T-helper 2 cell treated with Interferon-gamma antibody and Interleukin-4, amounts not matched to agents 5 μg/mL and 100 μg/mL, for 36 hours (primary cell): ENCODE measurements at regions not wholly inside any gene's neighbourhood (a gene's known extent, or its start where the extent isn't known, plus 50 kb on each side); places are given as distances from the start of the nearest gene placed in this dataset.
"Not testable (repeated sequence)": the region's sequence is repeated elsewhere in the genome, so short reads cannot be mapped to it uniquely, and the experiment has no call there.

ENCODE experiments used
- DNase-seq: peaks from one replicate; pipeline ENCODE4 v3.0.0; 2021; ENCODE audit warnings: low spot score
- H3K27ac Mint-ChIP-seq: one replicate; pipeline ENCODE4 v1.8.0; 2021; ENCODE audit warnings: mild to moderate bottlenecking, mixed read lengths
- H3K27me3 Mint-ChIP-seq: one replicate; pipeline ENCODE4 v1.8.0; 2021; ENCODE audit warnings: low read depth, mixed read lengths
- H3K36me3 Mint-ChIP-seq: one replicate; pipeline ENCODE4 v1.8.0; 2021; ENCODE audit warnings: low read depth, mixed read lengths
- H3K4me1 Mint-ChIP-seq: one replicate; pipeline ENCODE4 v1.8.0; 2021; ENCODE audit warnings: low read depth, mixed read lengths
- H3K4me3 Mint-ChIP-seq: one replicate; pipeline ENCODE4 v1.8.0; 2022; ENCODE audit warnings: mild to moderate bottlenecking, moderate library complexity, mixed read lengths
- H3K9me3 Mint-ChIP-seq: one replicate; pipeline ENCODE4 v1.8.0; 2021; ENCODE audit warnings: mixed read lengths

- Mint-ChIP-seq H3K36me3 (no peaks in the 10 kb centered on the region), H3K27ac (no peak overlapping the region), H3K4me1 (no peaks in the 10 kb centered on the region), H3K4me3 (no peak overlapping the region), H3K27me3 (no peaks in the 10 kb centered on the region), H3K9me3 (peaks cover 3% of the 10 kb centered on the region)
- no peak for DNase-seq
Measured at GRCh38 chr5:124824637-124825158, 78.3 kb upstream of the ZNF608 start.

GRCh38 chr5:124825250-124825982 lies 79.0 kb upstream of the ZNF608 start:
- no peak for DNase-seq
- Mint-ChIP-seq H3K9me3 (peaks cover 3% of the 10 kb centered on the region), H3K27ac (no peak overlapping the region), H3K4me1 (no peaks in the 10 kb centered on the region), H3K27me3 (no peaks in the 10 kb centered on the region), H3K36me3 (no peaks in the 10 kb centered on the region), H3K4me3 (no peak overlapping the region)

GRCh38 chr5:124825983-124826337 lies 79.5 kb upstream of the ZNF608 start:
- H3K4me3 Mint-ChIP-seq, result no peak overlapping the region
- H3K27ac Mint-ChIP-seq, result no peak overlapping the region
- H3K27me3 Mint-ChIP-seq, result no peaks in the 10 kb centered on the region
- H3K36me3 Mint-ChIP-seq, result no peaks in the 10 kb centered on the region
- peaks cover 3% of the 10 kb centered on the region for H3K9me3 Mint-ChIP-seq
- DNase-seq, result no peak
- no peaks in the 10 kb centered on the region for H3K4me1 Mint-ChIP-seq

GRCh38 chr5:124828731-124829234 lies 82.3 kb upstream of the ZNF608 start:
- no peak for DNase-seq
- no peaks in the 10 kb centered on the region for H3K36me3 Mint-ChIP-seq
- H3K9me3 Mint-ChIP-seq, result no peaks in the 10 kb centered on the region
- H3K4me1 Mint-ChIP-seq, result no peaks in the 10 kb centered on the region
- H3K27ac Mint-ChIP-seq, result no peak overlapping the region
- no peaks in the 10 kb centered on the region for H3K27me3 Mint-ChIP-seq
- H3K4me3 Mint-ChIP-seq, result no peak overlapping the region

GRCh38 chr5:124831687-124832240 lies 85.3 kb upstream of the ZNF608 start:
- Mint-ChIP-seq H3K4me3 (no peak overlapping the region), H3K27me3 (no peaks in the 10 kb centered on the region), H3K27ac (no peak overlapping the region), H3K36me3 (no peaks in the 10 kb centered on the region), H3K9me3 (no peaks in the 10 kb centered on the region), H3K4me1 (no peaks in the 10 kb centered on the region)
- DNase-seq, result no peak

GRCh38 chr5:124832510-124832909 lies 86.1 kb upstream of the ZNF608 start:
- H3K9me3 Mint-ChIP-seq, result no peaks in the 10 kb centered on the region
- H3K36me3 Mint-ChIP-seq, result no peaks in the 10 kb centered on the region
- no peak overlapping the region for H3K27ac Mint-ChIP-seq
- no peak overlapping the region for H3K4me3 Mint-ChIP-seq
- no peaks in the 10 kb centered on the region for H3K4me1 Mint-ChIP-seq
- DNase-seq, result no peak
- H3K27me3 Mint-ChIP-seq, result no peaks in the 10 kb centered on the region

- not testable (repeated sequence) for H3K27me3 Mint-ChIP-seq, H3K4me3 Mint-ChIP-seq, H3K27ac Mint-ChIP-seq, H3K4me1 Mint-ChIP-seq, H3K9me3 Mint-ChIP-seq, DNase-seq, H3K36me3 Mint-ChIP-seq
Measured at GRCh38 chr5:124836314-124836713, 89.9 kb upstream of the ZNF608 start.

- no peak for DNase-seq
- no peaks in the 10 kb centered on the region for H3K27me3 Mint-ChIP-seq
- no peak overlapping the region for H3K27ac Mint-ChIP-seq
- H3K4me3 Mint-ChIP-seq, result no peak overlapping the region
- no peaks in the 10 kb centered on the region for H3K4me1 Mint-ChIP-seq
- H3K9me3 Mint-ChIP-seq, result no peaks in the 10 kb centered on the region
- H3K36me3 Mint-ChIP-seq, result no peaks in the 10 kb centered on the region
Measured at GRCh38 chr5:124839371-124839998, 93.0 kb upstream of the ZNF608 start.

- H3K9me3 Mint-ChIP-seq, result no peaks in the 10 kb centered on the region
- no peak for DNase-seq
- no peaks in the 10 kb centered on the region for H3K27me3 Mint-ChIP-seq
- H3K4me1 Mint-ChIP-seq, result no peaks in the 10 kb centered on the region
- H3K36me3 Mint-ChIP-seq, result no peaks in the 10 kb centered on the region
- H3K27ac Mint-ChIP-seq, result no peak overlapping the region
- no peak overlapping the region for H3K4me3 Mint-ChIP-seq
Measured at GRCh38 chr5:124841829-124842712, 95.6 kb upstream of the ZNF608 start.

GRCh38 chr5:124842725-124843595 lies 96.5 kb upstream of the ZNF608 start:
- Mint-ChIP-seq H3K4me1 (no peaks in the 10 kb centered on the region), H3K27me3 (no peaks in the 10 kb centered on the region)

GRCh38 chr5:124843596-124843899 lies 97.1 kb upstream of the ZNF608 start:
- DNase-seq, result no peak
- Mint-ChIP-seq H3K27me3 (no peaks in the 10 kb centered on the region), H3K4me1 (no peaks in the 10 kb centered on the region), H3K9me3 (no peaks in the 10 kb centered on the region), H3K4me3 (no peak overlapping the region), H3K36me3 (no peaks in the 10 kb centered on the region), H3K27ac (no peak overlapping the region)

More at GRCh38 chr5:124842725-124843595, 96.5 kb upstream of the ZNF608 start:
- no peak for DNase-seq
- H3K4me3 Mint-ChIP-seq, result no peak overlapping the region
- H3K36me3 Mint-ChIP-seq, result no peaks in the 10 kb centered on the region
- no peak overlapping the region for H3K27ac Mint-ChIP-seq
- H3K9me3 Mint-ChIP-seq, result no peaks in the 10 kb centered on the region

GRCh38 chr5:124844371-124844920 lies 98.0 kb upstream of the ZNF608 start:
- Mint-ChIP-seq H3K4me3 (no peak overlapping the region), H3K4me1 (no peaks in the 10 kb centered on the region), H3K27me3 (no peaks in the 10 kb centered on the region), H3K36me3 (no peaks in the 10 kb centered on the region), H3K9me3 (no peaks in the 10 kb centered on the region), H3K27ac (no peak overlapping the region)
- DNase-seq, result no peak

- H3K9me3 Mint-ChIP-seq, result no peaks in the 10 kb centered on the region
- H3K36me3 Mint-ChIP-seq, result no peaks in the 10 kb centered on the region
- no peaks in the 10 kb centered on the region for H3K27me3 Mint-ChIP-seq
- no peak for DNase-seq
- H3K4me3 Mint-ChIP-seq, result no peak overlapping the region
- H3K27ac Mint-ChIP-seq, result no peak overlapping the region
- H3K4me1 Mint-ChIP-seq, result no peaks in the 10 kb centered on the region
Measured at GRCh38 chr5:124847907-124848306, 101.5 kb upstream of the ZNF608 start.
